Panc1 (cell line): ENCODE measurements at regions not wholly inside any gene's neighbourhood (a gene's known extent, or its start where the extent isn't known, plus 50 kb on each side); places are given as distances from the start of the nearest gene placed in this dataset.

Experiments used
- ATAC-seq: fragments of 200-7000 bp; cut with Tn5 transposase; 2 replicates; pipeline ENCODE4 v1.9.1; 2020; ENCODE audit warnings: mild to moderate bottlenecking, moderate library complexity
- BruUV-seq: library from RNA; stranded (reverse); fragments of 400-500 nt; replicated peaks from 2 replicates; lab custom pipeline; 2021; lab: Mats Ljungman, UMichigan
- CTCF ChIA-PET: fragments of 300-600 bp; sonication (Branson Sonifier 250); formaldehyde crosslinking; loops from one replicate; lab custom pipeline; 2022; ENCODE audit warnings: antibody characterized with exemption; lab: Charles Lee
- POLR2A ChIA-PET: fragments of 300-600 bp; sonication (Branson Sonifier 250); formaldehyde crosslinking; loops from one replicate; lab custom pipeline; 2022; ENCODE audit warnings: antibody characterized with exemption; lab: Charles Lee
- DNase-seq: peaks from one replicate; pipeline ENCODE4 v3.0.0-alpha.2; 2010; ENCODE audit warnings: low read depth, low spot score
- H3K27ac ChIP-seq: 2 replicates; pipeline ENCODE4 v1.5.1; 2011; ENCODE audit warnings: mild to moderate bottlenecking, low read length, inconsistent platforms
- H3K27me3 ChIP-seq: fragments of 200-500 bp; sonication (Bioruptor generic); 2 replicates; pipeline ENCODE4 v1.6.0; 2014; ENCODE audit warnings: low read length, inconsistent platforms; ENCODE audit not compliant: control insufficient read depth, insufficient read depth
- H3K36me3 ChIP-seq: fragments of 200-500 bp; sonication (Bioruptor generic); 2 replicates; pipeline ENCODE4 v1.5.1; 2014; ENCODE audit warnings: inconsistent platforms, mild to moderate bottlenecking, low read length, moderate library complexity; ENCODE audit not compliant: control insufficient read depth, insufficient read depth
- H3K4me1 ChIP-seq: 2 replicates; pipeline ENCODE4 v1.5.1; 2011; ENCODE audit warnings: inconsistent platforms, mild to moderate bottlenecking, low read length, moderate library complexity; ENCODE audit not compliant: control insufficient read depth, insufficient read depth
- H3K4me3 ChIP-seq, 2 experiments: 2 replicates each; pipeline ENCODE4 v1.5.1; 2011 to 2012; ENCODE audit warnings: low read depth in 2 of 2, low read length in 2 of 2, mild to moderate bottlenecking in 2 of 2, inconsistent platforms in 1 of 2, moderate library complexity in 1 of 2
- H3K9me3 ChIP-seq: fragments of 200-500 bp; sonication (Bioruptor generic); 2 replicates; pipeline ENCODE4 v1.5.1; 2014; ENCODE audit warnings: low read depth, mild to moderate bottlenecking, inconsistent platforms, low read length, moderate library complexity; ENCODE audit not compliant: control insufficient read depth, insufficient read depth
- CTCF ChIP-seq: fragments of 450-650 bp; IDR thresholded peaks from 2 replicates; pipeline ENCODE4 v1.5.1; 2017; ENCODE audit warnings: mild to moderate bottlenecking
- POLR2AphosphoS5 ChIP-seq: IDR thresholded peaks from 2 replicates; pipeline ENCODE4 v1.6.1; 2012; ENCODE audit warnings: mild to moderate bottlenecking, low read depth, low read length, moderate library complexity
- SIN3A ChIP-seq: IDR thresholded peaks from 2 replicates; pipeline ENCODE4 v1.6.1; 2012; ENCODE audit warnings: low read depth, mild to moderate bottlenecking, low read length, moderate library complexity, borderline replicate concordance; ENCODE audit not compliant: insufficient read depth
- TCF7L2 ChIP-seq: IDR thresholded peaks from 2 replicates; pipeline ENCODE4 v1.6.1; 2011; ENCODE audit warnings: mild to moderate bottlenecking, low read depth, low read length, inconsistent platforms
- in situ Hi-C: cut with HindIII; loops from 2 replicates; pipeline ENCODE4 v1.10.0; 2016; ENCODE audit warnings: low sequenced_read_pairs, low pct_unique_long_range_greater_than_20kb
- intact Hi-C: fragments of 100-400 bp; cut with micrococcal nuclease; formaldehyde crosslinking; loops from one replicate; pipeline ENCODE4 v1.10.0; 2022; ENCODE audit not compliant: unreplicated experiment
- TF ChIP-seq, protein P1 (sequence below), 2 experiments: IDR thresholded peaks; 2 replicates each; pipeline ENCODE4 v1.6.1; 2011 to 2012; ENCODE audit warnings: low read depth in 2 of 2, control low read depth in 1 of 2, low read length in 1 of 2, mild to moderate bottlenecking in 1 of 2, moderate library complexity in 1 of 2; ENCODE audit not compliant: insufficient read depth in 1 of 2

- no peak overlapping the region for H3K27ac ChIP-seq
- ATAC-seq = no peak
- no peak overlapping the region for H3K4me3 ChIP-seq
- ChIA-PET CTCF (interaction anchor here (0.5 kb wide), 1 partner anchor 756 kb away, joined by 7 read pairs; no protein-coding TSS in a partner anchor), POLR2A (no interaction called here)
- no peaks in the 10 kb centered on the region for H3K4me1 ChIP-seq
- no TSS peak for BruUV-seq
- in situ Hi-C loops = no loop called here
- TF ChIP-seq POLR2AphosphoS5 = no peak
- no peak for TF ChIP-seq TCF7L2
- TF ChIP-seq, protein P1, sequence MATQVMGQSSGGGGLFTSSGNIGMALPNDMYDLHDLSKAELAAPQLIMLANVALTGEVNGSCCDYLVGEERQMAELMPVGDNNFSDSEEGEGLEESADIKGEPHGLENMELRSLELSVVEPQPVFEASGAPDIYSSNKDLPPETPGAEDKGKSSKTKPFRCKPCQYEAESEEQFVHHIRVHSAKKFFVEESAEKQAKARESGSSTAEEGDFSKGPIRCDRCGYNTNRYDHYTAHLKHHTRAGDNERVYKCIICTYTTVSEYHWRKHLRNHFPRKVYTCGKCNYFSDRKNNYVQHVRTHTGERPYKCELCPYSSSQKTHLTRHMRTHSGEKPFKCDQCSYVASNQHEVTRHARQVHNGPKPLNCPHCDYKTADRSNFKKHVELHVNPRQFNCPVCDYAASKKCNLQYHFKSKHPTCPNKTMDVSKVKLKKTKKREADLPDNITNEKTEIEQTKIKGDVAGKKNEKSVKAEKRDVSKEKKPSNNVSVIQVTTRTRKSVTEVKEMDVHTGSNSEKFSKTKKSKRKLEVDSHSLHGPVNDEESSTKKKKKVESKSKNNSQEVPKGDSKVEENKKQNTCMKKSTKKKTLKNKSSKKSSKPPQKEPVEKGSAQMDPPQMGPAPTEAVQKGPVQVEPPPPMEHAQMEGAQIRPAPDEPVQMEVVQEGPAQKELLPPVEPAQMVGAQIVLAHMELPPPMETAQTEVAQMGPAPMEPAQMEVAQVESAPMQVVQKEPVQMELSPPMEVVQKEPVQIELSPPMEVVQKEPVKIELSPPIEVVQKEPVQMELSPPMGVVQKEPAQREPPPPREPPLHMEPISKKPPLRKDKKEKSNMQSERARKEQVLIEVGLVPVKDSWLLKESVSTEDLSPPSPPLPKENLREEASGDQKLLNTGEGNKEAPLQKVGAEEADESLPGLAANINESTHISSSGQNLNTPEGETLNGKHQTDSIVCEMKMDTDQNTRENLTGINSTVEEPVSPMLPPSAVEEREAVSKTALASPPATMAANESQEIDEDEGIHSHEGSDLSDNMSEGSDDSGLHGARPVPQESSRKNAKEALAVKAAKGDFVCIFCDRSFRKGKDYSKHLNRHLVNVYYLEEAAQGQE (IDR thresholded peaks at IDR 0.05; ENCODE audit: insufficient read depth in 1 of 2, low read depth in 2 of 2, low read length in 1 of 2) = no peak
- TF ChIP-seq SIN3A = no peak
- TF ChIP-seq CTCF = no peak; the same call in 1 of the 2 replicates
- DNase-seq = no peak
- no peaks in the 10 kb centered on the region for H3K9me3 ChIP-seq
- no peaks in the 10 kb centered on the region for H3K36me3 ChIP-seq
- intact Hi-C loops = no loop called here
- no peaks in the 10 kb centered on the region for H3K27me3 ChIP-seq
Measured at GRCh38 chr1:83637009-83637408, 361.9 kb downstream of the TTLL7 start.

GRCh38 chr1:83632906-83633305, 366.0 kb downstream of the TTLL7 start:
- ChIA-PET CTCF (no interaction called here), POLR2A (no interaction called here)
- DNase-seq (no peak), ATAC-seq (no peak)
- Histone ChIP-seq H3K27ac (no peak overlapping the region), H3K36me3 (no peaks in the 10 kb centered on the region), H3K9me3 (no peaks in the 10 kb centered on the region), H3K4me3 (no peak overlapping the region), H3K4me1 (no peaks in the 10 kb centered on the region), H3K27me3 (no peaks in the 10 kb centered on the region)
- intact Hi-C loops (no loop called here), in situ Hi-C loops (no loop called here)
- BruUV-seq = no TSS peak
- TF ChIP-seq, protein P1 (IDR thresholded peaks at IDR 0.05; ENCODE audit: insufficient read depth in 1 of 2, low read depth in 2 of 2, low read length in 1 of 2) = no peak
- no peak for TF ChIP-seq TCF7L2
- TF ChIP-seq SIN3A = no peak
- no peak for TF ChIP-seq POLR2AphosphoS5
- TF ChIP-seq CTCF = no peak
